ENCODE measurements at regions not wholly inside any gene's neighbourhood (a gene's known extent, or its start where the extent isn't known, plus 50 kb on each side); places are given as distances from the start of the nearest gene placed in this dataset.
"Not testable (repeated sequence)": the region's sequence is repeated elsewhere in the genome, so short reads cannot be mapped to it uniquely, and the experiment has no call there.

DNA sequence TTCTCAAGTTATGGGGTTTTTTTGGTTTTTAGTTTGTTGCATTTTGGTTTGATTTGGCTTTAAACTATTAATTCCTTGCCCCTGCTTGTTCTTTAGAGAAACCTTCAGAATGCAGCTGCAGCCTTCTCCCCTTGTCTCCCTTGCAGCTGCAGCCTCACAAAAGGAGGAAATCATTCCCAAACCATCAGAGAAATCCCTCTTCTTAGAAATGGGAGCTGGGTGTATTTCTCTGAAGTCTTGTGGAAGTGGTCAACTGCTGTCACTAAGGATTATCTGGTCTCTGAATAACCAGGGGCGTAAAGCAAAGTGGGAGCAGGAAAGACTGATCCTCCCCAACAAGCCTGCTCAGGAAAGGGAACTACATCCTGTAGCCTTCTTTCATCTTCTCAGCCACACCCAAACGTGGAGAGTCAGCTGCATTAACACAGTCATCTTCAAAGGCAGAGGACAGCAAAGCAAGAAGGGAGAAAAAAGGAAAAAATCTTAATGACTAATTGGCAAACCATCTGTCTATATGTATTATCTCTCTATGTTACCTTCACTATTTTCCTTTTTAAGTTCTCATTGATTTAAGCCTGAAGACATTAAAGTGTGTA is 1834.1 kb upstream of the PIK3C3 start:
- no peak overlapping the region for H3K4me3 ChIP-seq
- DNase-seq, result no peak
- no peaks in the 10 kb centered on the region for H3K27me3 ChIP-seq
- no peaks in the 10 kb centered on the region for H3K36me3 ChIP-seq
- no peaks in the 10 kb centered on the region for H3K9me3 ChIP-seq

DNA sequence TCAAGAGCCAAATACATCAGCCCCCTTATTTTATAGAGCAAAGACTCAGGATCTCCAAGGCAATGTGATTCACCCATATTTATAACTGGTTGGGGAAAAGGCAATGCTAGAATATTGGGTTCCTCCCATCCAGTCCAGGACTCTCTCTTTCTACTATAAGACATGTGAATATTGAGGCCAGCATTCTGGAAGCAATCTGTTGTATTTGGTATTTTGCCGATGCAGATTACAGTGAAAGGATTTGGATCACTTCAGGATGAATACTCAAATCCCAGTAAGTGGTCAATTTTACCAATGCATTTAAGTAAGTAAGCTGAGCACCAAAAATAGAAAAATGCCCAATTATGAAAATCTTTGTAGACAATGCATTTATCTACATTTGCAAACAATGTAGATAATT is 1834.7 kb upstream of the PIK3C3 start:
- Histone ChIP-seq H3K9me3 (no peaks in the 10 kb centered on the region), H3K27me3 (no peaks in the 10 kb centered on the region), H3K4me3 (no peak overlapping the region), H3K36me3 (no peaks in the 10 kb centered on the region)
- DNase-seq, result no peak

DNA sequence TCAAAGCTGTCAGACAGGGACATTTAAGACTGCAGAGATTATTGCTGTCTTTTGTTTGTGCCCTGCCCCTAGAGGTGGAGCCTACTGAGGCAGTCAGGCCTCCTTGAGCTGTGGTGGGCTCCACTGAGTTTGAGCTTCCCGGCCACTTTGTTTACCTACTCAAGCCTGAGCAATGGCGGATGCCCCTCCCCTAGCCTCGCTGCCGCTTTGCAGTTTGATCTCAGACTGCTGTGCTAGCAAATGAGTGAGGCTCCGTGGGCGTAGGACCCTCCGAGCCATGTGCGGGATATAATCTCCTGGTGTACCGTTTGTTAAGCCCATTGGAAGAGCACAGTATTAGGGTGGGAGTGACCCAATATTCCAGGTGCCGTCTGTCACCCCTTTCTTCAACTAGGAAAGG is 1835.5 kb upstream of the PIK3C3 start:
- H3K27me3 ChIP-seq, DNase-seq, H3K9me3 ChIP-seq, H3K4me3 ChIP-seq, H3K36me3 ChIP-seq: not testable (repeated sequence)

DNA sequence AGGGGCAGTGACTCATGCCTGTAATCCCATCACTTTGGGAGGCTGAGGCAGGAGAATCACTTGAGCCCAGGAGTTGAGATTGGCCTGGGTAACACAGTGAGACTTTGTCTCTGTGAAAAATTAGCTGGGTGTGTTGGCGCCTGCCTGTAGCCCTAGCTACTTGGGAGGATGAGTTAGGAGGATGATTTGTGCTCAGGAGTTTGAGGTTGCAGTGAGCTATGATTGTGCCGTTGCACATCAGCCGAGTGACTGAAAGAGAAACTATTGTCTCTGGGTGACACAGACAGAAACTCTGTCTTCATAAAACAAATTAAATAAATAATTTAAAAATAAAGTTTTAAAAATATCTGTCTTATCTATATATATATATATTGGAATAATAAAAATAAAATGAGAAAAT is 1844.6 kb upstream of the PIK3C3 start:
- Histone ChIP-seq H3K9me3 (no peaks in the 10 kb centered on the region), H3K36me3 (no peaks in the 10 kb centered on the region), H3K4me3 (no peak overlapping the region), H3K27me3 (no peaks in the 10 kb centered on the region)
- no peak for DNase-seq

DNA sequence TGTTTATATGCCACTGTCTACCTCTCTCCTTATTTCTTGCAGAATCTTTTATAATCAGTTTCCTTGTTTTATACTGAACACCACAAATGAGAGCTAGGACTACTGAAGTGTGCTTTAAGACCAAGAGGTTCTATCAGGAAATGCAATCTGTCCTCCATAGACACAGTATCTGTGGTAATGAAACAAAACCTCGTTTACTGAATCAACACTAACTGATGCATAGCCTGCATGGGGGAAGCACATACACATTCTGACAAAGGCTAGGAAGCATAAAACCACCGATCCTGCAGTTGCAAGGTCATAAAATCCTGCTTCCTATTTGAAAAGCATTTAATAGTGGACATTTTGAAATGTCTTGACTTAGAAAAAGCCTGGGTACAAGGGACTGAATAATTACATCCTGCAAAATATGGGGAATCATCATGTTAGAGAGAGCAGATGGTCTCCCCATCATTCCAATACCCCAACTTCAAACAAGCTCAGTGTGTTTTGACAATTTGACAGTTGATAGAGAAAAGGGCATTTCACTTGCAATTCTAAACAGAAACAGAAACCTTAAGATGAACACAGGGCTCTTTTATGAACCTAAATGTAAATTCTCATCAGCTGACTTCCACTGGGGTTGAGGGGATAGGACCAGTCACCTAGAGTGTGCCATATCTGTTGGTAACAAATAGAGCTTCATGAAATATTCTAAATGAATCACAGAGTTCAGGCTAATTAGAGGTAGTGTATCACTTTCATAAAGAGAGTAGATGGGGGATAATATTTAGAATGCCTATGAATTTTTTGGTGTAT is 1845.6 kb upstream of the PIK3C3 start:
- Histone ChIP-seq H3K9me3 (no peaks in the 10 kb centered on the region), H3K36me3 (no peaks in the 10 kb centered on the region), H3K27me3 (0 out of 2 replicates have a peak, but pooled peaks cover 2% of the 10 kb centered on the region), H3K4me3 (no peak overlapping the region)
- DNase-seq, result no peak

DNA sequence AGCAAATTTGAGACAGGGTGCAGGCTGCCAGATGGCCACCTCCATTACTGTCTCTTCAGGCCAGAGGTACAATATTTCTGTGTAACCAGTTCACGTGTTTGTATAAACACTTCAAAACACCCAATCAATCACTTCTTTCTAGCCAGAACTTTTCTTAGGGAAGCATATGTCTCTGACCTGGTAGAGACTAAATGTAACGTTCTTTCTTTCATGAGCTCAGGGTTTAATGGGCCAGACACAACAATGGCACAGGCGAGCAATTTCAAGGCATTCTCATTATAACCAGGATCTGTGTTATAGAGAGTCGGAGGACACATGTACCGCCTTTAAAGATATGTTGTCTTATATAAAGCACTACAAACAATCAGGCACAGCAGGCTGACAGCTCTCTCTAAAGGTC is 1846.4 kb upstream of the PIK3C3 start:
- Histone ChIP-seq H3K9me3 (no peaks in the 10 kb centered on the region), H3K36me3 (no peaks in the 10 kb centered on the region), H3K4me3 (no peak overlapping the region), H3K27me3 (0 out of 2 replicates have a peak, but pooled peaks cover 2% of the 10 kb centered on the region)
- DNase-seq, result no peak

DNA sequence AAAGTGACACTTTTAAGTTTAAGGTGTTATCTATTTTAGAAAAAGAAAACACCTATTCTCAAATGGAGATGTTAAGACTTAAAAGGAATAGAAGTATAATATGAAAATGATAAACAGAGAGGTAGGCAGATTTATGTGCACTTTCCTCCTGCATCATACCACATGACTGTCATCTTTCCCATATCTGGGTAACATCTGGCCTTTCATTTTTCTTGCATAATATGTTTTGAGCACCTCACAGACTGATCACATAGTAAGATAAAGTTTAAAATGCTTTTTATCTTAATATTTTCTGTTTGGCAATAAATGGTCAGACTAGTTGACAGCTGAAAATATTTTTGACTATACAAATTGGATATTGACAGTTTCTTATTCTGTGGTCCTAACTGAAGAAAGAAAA is 1852.1 kb upstream of the PIK3C3 start:
- H3K27me3 ChIP-seq, result 0 out of 2 replicates have a peak, but pooled peaks cover 2% of the 10 kb centered on the region
- H3K4me3 ChIP-seq, result no peak overlapping the region
- H3K36me3 ChIP-seq, result no peaks in the 10 kb centered on the region
- H3K9me3 ChIP-seq, result no peaks in the 10 kb centered on the region
- DNase-seq, result no peak

DNA sequence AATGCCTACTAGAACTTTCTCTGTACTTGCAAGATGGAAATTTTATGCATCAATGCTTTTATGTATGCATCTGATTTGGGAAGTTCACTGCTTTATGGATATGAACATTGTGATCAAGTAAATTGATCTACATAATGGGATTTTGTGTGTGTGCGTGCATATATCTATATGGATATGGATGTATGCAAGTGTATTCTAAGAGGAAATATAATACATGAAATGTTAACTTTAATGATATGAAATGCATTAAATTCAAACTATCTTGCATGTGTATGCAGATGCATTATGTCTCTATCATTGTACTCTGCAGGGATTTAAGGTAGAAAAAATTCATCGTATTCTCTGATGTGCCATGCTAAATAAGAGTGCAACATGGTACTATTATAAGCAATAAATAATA is 1855.4 kb upstream of the PIK3C3 start:
- no peaks in the 10 kb centered on the region for H3K9me3 ChIP-seq
- DNase-seq, result no peak
- no peak overlapping the region for H3K4me3 ChIP-seq
- no peaks in the 10 kb centered on the region for H3K27me3 ChIP-seq
- H3K36me3 ChIP-seq, result no peaks in the 10 kb centered on the region

DNA sequence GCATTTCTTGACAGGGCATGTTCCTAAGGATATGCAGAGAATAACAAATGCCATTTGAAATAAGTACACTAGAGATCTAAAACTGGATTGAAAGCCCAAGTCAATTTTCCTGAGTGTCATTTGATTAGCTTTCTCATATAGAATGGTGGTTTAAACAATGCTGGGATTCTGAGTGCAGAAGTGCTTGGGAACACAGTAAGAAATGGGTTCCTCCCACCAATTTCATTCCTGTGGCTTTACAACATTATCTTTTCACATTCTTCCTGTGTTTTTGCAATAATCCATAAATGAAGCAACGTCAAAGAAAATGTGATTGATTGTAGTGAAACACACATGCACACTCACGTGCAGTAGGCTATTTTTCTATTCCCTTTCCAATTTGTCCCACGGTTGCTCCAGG is 1858.4 kb upstream of the PIK3C3 start:
- no peaks in the 10 kb centered on the region for H3K9me3 ChIP-seq
- no peak for DNase-seq
- no peaks in the 10 kb centered on the region for H3K36me3 ChIP-seq
- no peak overlapping the region for H3K4me3 ChIP-seq
- H3K27me3 ChIP-seq, result no peaks in the 10 kb centered on the region

DNA sequence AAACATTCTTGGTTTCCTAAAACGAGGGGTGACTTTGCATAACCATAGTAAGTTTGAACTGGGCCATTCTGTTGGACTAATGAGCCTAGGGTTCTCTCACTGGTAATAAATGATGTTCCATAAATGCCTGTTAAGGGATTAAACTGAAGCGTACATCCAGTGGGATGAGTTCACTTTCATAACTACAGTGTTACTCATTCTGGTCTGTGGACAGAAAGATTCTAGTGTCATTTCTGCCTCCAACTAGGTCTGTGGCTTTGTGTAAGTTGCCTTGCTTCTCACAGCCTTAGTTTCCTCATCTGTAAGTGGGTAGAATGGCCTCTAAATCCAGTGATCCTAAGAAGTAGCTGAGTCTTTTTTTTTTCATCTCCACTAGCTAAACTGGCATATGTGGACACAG is 1860.6 kb upstream of the PIK3C3 start:
- H3K27me3 ChIP-seq, result no peaks in the 10 kb centered on the region
- no peaks in the 10 kb centered on the region for H3K36me3 ChIP-seq
- DNase-seq, result no peak
- H3K9me3 ChIP-seq, result no peaks in the 10 kb centered on the region
- H3K4me3 ChIP-seq, result no peak overlapping the region

DNA sequence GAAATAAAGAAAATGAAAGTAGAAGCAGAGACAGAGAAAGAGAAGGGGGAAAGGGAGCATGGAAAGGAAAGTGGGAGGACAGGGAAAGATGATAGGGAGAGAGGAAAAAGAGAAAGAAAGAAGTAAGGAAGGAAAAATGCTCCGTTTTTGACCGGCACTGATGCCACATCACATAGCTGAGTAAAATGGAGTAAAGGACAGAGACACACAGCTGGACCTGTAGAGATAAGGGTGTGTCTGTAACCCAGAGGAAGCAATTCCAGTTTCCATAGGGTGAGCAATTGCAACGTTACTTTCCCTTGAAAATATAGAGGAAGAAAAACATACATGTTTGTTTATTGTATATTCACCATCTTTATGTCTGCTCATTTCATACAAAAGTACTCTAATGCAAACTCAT is 1866.9 kb upstream of the PIK3C3 start:
- Histone ChIP-seq H3K4me3 (peak overlapping the region; percentile 20), H3K36me3 (no peaks in the 10 kb centered on the region)

DNA sequence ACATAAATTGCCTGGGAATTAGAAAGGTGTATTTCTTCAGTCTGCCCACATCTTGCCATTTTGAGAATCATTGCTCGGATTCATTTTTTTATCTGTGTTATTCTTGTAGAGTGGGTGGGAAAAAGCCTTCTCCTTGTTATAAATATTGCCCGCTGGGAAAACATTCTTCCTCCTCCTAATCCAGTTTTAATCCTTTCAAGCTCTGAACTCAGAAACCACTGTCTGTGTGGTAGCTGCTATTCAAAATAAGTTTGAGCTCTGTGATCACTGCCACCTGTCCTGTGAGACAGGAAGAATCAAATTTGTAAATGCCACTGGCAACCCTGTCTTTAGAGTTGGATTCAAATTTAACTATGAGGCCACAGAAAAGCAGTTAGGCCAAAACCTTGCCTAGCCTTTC is 1875.2 kb upstream of the PIK3C3 start:
- Histone ChIP-seq H3K36me3 (no peaks in the 10 kb centered on the region), H3K9me3 (no peaks in the 10 kb centered on the region), H3K27me3 (no peaks in the 10 kb centered on the region; the same call in 1 of the 2 replicates), H3K4me3 (no peak overlapping the region)
- DNase-seq, result no peak

More for the DNA sequence above, 1866.9 kb upstream of the PIK3C3 start:
- no peak for DNase-seq
- Histone ChIP-seq H3K9me3 (no peaks in the 10 kb centered on the region), H3K27me3 (no peaks in the 10 kb centered on the region)

DNA sequence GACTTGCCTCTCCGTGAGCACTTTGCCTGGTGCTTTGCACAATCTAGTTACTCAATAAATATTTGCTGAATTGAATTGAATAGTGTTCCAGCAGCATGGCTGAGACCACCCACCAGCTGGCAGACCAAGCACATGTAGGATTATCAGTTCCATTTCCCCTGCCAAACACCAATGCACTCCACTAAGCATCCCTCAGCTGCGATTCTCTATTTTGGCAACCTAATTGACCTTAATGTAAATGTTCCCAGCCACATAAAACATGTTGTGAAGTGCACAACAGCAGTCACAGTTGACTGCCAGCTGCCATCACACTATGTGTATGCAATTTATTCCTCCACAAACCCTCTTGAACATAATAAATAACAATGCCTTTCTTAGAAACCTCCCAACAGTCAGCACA is 1879.4 kb upstream of the PIK3C3 start:
- Histone ChIP-seq H3K9me3 (no peaks in the 10 kb centered on the region), H3K36me3 (no peaks in the 10 kb centered on the region), H3K4me3 (no peak overlapping the region), H3K27me3 (no peaks in the 10 kb centered on the region; the same call in 1 of the 2 replicates)
- no peak for DNase-seq

DNA sequence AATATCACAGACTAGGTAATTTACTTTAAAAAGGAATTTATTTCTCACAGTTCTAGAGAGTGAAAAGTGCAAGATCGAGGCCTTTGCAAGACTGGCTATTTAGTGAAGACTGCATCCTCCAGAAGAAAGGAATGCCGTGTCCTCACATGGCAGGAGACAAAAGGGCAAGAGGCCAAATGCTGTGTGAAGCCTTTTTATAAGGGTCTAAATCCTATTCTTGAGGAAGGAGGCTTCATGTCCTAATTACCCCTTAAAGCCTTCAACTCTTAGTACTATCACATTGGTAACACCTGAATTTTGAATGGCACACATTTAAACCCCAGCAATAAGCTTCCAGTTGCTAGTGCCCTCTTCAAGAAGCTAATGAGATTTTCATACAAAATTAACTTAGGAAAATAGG is 1882.3 kb upstream of the PIK3C3 start:
- no peaks in the 10 kb centered on the region for H3K9me3 ChIP-seq
- no peak for DNase-seq
- H3K27me3 ChIP-seq, result no peaks in the 10 kb centered on the region; the same call in 1 of the 2 replicates

DNA sequence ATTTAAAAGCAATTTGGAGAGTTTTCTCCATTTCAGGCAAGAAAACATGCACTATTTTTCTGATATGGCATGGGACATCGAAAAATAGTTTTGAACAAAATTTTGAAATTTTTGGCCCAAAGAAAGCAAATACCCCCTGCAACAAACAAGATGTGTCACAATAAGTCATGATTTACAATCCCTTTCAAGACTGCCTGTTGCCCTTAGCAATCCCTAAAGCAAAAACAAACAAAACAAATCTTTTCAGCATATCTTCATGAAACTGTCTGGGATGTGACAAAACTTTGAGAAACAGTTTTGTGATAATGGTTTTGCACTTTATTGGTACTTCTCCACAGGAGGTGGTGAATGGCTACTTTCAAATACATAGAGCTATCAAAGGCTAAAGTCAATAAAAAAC is 1888.7 kb upstream of the PIK3C3 start:
- Histone ChIP-seq H3K9me3 (no peaks in the 10 kb centered on the region), H3K36me3 (no peaks in the 10 kb centered on the region), H3K4me3 (no peak overlapping the region), H3K27me3 (no peaks in the 10 kb centered on the region)
- no peak for DNase-seq

More for the DNA sequence above, 1882.3 kb upstream of the PIK3C3 start:
- no peak overlapping the region for H3K4me3 ChIP-seq
- no peaks in the 10 kb centered on the region for H3K36me3 ChIP-seq

DNA sequence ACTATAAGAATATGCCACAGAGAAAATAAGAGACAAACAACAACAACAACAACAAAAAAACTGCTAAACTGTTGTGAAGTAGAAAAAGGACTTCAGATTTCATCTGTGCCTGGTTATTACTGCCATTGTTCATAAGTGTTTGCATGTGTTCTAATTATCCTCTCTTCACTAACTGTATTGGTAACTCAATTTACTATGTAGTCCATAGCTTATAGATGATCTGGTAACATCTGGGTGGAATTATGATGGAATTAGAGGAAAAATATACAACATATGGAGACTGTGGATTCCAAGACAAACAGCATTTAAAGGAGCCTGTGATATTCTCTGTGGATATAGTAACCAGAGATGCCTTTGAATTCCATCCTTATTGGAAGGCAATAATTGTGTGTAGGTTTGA is 1891.5 kb upstream of the PIK3C3 start:
- Histone ChIP-seq H3K9me3 (no peaks in the 10 kb centered on the region), H3K27me3 (no peaks in the 10 kb centered on the region), H3K4me3 (no peak overlapping the region), H3K36me3 (no peaks in the 10 kb centered on the region)
- no peak for DNase-seq

DNA sequence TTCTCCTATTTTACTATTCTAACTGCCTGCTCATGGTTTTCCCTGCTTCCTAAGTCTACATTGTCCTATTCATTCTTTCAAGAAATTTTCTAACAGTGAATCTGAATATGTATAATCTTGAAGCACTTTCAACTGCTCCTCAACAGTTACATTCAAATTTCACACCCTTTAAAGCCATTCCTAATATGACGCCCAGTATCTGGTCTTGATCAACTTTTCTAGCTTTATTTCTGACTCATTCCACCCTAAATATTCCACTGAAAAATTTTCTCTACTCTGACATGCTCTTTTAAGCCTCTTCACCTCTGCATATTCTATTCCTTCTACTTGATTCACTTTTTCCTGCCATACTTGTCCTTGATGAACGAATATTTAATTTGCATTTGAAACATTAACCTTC is 1893.9 kb upstream of the PIK3C3 start:
- DNase-seq, result no peak
- H3K27me3 ChIP-seq, result no peaks in the 10 kb centered on the region
- no peak overlapping the region for H3K4me3 ChIP-seq
- no peaks in the 10 kb centered on the region for H3K36me3 ChIP-seq
- H3K9me3 ChIP-seq, result no peaks in the 10 kb centered on the region

DNA sequence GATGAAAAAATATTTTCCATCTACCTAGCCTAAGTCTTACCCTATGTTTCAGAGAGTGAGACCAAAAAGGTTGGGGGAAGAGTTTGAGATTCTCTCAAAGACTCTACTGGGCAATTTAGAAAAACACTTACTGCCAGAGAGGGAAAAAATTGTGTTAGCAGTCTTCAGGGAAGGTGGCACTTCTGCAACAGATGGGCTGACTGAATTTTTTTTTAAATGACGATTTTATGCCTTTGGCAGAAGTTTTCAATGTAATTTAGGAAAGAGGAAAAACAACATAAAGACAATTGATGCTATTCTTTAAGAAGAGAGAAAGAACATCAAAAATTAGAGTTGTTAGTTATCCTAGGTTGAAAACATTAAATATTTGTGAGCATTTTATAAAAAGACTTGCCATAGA is 1894.5 kb upstream of the PIK3C3 start:
- Histone ChIP-seq H3K4me3 (no peak overlapping the region), H3K9me3 (no peaks in the 10 kb centered on the region), H3K27me3 (no peaks in the 10 kb centered on the region), H3K36me3 (no peaks in the 10 kb centered on the region)
- no peak for DNase-seq

Data from MG63 (cell line).